Activated CD4-positive, CD25-positive, alpha-beta regulatory T cell treated with anti-CD3 and anti-CD28 coated beads, Interleukin-2, amount 50 U/mL, for 24 hours (primary cell): ENCODE measurements at regions not wholly inside any gene's neighbourhood (a gene's known extent, or its start where the extent isn't known, plus 50 kb on each side); places are given as distances from the start of the nearest gene placed in this dataset.

Experiments used
- ATAC-seq, 2 donors: fragments of 150-1000 bp; cut with Tn5 transposase; one replicate each; pipeline ENCODE4 v1.10.0; 2021; ENCODE audit warnings: mild to moderate bottlenecking in 1 of 2, moderate library complexity in 1 of 2

DNA sequence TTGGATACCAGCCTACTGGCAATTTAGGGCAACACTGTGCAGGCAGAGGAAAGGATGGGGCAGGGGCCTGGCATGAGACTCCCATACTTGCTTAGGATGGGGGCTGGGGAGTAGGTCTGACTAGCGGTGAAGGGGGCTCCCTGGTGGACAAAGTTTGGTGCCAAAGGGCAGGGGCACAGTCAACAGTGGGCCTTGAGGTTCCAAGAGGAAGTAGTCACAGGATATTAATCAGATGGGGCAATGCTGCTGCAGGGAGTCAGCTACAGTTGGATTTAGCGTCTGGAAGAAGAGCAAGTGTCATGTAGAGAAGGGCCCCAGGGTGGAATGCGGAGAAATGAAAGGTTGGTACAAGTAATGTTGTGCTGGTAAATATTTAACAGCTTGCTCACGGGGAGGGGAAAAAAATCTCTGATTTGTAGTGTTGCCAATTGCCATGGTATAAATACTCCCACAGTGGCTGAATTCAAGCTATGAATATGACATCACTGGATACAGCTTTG is 139.4 kb downstream of the PJA1 start:
- no peak for ATAC-seq

DNA sequence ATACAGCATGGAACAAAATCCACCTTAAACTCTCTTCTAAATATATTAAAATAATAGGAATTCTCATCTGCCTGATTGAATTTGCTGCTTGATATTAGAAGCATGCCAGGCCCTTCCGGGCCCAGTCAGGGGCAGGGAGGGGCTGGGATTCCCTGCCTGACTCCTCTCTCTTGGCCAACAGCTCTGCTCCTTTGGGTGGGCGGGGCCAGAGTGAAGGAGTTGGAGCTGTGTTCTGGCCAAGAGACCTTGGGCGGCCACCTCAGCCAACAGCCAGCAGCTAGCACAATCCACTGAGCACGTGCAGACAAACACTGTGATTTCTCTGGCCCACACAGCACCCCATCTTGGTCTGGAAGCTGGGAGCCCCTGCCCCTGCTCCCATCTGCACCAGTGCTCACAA is 140.3 kb downstream of the PJA1 start:
- no peak for ATAC-seq

DNA sequence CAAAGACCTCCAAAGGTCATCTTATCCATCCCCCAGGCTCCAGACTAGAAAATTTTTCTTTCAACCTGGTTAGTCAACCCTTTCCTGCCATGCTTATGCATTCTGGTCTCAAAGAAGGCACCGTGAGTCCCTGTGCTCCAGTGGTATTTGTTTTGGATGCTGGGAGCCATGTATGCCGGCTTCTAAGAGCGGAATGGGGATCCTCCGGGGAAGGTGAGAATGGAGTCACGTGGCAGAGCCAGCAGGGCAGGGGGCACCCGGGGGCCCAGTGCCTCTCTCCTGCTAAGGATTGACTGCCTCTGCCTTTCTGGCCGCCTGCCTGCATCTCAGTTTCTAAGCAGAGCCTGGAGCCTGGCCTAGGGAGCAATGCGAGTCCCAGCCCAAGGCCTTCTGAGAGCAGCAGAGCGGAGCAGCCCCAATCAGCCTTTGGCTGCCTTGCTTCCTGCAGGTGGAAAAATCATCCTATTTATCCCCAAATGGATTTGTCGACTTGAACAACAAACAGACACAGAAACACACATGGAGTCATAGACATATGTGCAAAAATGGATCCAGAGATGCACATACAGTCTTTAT is 141.0 kb downstream of the PJA1 start:
- no peak for ATAC-seq

DNA sequence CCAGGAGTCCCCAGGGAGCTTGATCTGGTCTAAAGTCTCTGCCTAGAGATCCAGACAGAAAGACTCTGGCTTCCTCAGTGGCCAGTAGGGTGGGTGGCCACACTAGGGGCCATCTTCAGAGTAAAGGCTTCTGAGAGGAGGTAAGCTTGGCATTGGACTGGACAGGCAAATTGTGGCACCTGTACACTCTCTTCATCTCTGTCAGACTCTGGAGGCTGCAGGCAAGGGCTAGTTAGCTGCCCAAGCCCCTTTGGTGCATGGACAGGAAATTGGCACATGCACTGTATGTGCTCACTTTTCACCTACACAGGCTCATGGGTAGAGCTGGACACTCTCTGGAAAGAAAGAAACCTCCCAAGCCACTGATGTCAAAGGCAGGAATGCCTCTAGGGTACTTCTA is 142.8 kb downstream of the PJA1 start:
- ATAC-seq, result no peak

DNA sequence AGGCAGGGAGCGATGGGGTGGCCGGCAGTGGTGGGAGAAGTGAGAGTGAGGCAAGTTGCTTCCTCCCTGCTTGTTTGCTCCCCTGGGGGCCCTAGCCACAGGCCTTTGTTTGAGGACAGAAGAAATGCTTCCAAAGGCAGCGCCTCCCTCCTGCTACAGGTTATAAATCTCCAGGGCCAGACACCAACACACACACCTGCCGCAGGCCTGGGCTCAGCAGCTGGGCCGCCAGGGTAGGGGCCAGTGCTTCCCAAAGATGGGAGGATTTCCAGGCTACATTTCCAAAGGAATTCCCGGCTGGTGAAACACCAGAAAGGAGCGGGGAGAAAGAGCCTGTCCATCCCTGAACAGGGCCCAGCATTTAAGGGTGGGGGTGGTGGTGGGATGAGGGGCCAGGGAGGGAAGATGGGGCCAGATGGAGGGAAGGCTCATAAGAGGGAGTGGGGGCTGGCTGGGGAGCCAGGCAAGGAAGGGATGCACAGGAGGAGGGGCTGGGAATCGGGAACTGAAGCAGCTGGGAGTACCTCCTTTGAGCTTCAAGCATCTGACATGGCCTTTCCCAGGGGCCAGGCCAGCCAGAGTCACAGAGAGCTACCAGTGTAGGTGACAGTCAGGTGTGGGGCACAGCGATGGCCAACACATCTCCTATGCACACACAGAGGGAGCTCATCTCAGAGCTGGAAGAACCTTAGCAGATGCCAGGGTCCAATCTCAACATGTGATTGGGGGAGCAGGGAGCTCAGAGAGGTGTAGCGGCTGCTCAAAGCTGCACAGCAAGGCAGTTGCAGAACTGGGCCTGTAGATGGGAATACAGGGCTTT is 143.9 kb downstream of the PJA1 start:
- ATAC-seq, result no peak

DNA sequence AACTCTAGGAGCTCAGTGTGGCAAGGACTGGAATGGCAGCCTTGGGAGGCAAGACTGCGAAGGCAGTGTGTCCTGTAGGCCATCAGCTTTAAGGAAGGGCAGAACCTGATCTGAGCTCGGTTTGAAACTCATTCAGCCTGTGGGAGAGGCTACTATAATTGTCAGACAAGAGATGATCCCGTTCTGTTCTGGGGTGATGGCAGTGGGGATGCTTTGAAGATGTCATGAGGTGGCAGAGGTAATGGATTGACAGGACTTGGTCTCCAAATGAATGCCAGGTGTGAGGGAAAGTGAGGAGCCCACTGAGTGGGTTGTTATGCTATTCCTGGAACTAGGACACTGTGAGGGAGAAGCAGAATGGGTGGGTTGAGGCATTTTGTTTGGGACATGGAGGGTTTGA is 144.9 kb downstream of the PJA1 start:
- no peak for ATAC-seq

DNA sequence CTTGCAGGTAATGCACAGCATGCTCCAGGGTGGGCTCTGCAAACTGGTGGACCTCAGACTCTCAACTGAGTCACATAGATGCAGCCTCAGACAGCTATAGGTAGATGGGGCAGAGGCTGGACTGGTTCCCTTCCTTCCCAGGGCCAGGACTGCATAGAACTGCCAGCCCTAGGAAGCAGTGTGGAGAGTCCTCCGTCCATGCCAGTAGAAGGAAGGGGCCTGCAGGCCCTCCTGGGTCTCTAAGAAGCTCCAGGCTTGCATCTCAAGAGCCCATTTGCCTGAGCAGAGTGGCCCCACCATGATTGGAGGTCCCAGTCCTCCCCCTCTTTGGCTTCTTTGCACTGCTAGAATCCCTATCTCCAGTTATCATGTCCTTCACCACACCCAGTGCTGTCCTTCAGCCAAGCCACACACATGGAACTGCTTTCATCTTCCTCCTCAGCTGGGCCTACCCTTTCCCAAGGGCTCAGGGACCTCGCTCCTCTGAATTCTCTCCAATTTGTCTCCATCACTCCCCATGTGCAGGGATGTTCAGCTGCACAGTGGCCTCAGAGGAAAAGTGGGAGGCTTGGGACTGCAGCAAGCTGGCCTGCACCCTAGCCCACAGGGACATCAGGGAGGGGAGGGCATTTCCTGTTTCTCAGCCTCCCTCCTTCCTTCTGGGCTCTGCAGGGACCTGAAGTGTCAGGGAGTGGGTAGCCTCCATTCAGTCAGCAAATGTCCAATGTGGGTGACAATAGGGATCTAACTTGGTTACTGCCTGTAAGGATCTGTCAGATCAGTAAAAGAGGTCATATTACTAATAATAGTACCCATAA is 146.0 kb downstream of the PJA1 start:
- no peak for ATAC-seq

DNA sequence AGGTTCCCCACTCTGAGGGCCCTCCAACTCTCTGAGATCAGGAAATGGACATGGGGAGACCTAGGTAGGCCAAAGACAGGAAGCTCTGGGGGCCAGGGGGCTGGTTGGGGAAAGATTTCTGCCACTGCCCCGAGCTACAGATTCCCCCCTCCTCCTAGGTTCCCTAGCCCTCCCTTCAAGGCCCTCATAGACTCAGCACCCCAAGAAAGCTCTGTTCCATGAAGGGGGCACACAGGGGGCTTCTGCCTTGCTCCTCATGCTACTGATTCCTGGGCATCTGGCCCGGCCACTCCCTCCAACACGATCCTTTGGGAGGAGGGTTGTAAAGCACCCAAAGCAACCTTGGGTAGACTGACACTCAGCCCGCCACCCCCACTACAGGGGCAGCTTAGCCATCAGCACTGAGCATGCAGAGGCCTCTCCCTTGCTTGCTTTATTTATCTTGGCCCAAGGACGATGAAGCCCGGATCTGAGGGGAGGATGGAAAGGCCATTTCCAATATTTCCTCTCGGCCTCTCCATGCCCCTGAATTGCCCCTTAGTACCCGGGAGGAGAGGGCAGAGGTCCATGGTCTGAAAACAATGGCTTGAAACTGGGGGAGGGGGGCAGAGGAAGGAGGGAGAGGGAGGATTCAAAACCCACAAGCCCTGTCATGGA is 146.7 kb downstream of the PJA1 start:
- ATAC-seq, result no peak

DNA sequence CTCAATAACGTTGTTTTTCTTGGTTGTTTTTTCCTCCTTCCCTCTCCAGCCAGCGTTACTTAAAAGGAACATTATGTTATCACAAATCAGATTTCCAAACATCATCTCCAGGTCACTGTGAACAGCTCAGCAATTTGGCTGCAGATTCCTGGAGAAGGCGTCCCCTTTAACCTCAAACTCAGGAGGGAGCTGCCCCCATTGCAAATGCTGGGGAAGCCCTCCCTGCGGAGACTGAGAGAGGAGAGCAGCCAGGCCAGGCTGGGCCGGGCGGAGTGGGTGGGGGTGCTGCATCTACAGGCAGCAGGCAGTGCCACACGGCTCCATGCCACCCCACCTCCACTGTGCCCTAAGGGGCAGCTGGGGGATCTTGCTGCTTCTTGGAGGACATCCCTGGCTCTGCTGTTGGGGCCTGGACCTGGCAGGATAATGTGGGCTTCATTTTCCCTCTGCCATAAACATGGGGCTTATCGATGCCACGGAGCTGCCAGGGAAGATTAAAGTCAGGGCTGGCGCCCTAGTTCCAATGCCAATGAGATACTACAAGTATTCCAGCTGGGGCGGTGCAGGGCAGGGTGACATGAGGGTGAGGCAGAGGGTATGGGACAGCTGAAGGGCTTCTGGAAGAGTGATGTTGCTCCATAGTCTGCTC is 148.8 kb downstream of the PJA1 start:
- ATAC-seq, result no peak

DNA sequence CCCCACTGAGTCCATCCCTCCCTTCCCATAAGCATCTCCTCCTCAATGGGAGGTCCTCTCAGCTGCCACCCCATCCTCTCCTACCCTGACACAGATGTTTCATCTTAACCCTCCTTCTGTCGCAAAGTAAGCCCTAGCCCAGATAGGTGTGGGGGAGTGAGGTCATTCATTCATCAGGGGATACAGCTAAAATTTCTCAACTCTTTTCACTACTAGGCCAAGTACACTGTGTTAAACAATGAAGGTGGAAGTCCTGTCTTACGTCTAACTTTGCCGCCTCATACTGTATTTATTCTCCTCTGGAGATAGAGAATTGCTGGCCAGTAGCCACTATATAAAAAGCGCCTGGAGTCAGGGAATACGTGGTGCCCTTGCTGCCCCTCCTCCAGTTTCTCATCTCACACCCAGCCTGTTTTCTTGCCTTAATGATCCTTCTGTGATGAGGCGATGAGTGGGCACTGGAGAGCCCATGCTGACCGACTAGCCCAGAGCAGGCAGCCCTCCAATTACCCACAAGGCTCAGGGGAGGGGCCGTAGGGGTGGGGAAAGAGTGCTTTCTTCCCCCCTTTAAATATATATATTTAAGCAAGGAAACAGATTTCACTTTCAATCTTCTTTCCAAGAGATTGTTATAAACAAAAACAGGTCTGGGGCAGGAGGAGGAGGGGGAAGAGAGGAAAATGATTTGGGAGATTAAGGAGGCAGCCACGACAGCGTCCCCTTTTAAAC is 149.5 kb downstream of the PJA1 start:
- ATAC-seq, result no peak

DNA sequence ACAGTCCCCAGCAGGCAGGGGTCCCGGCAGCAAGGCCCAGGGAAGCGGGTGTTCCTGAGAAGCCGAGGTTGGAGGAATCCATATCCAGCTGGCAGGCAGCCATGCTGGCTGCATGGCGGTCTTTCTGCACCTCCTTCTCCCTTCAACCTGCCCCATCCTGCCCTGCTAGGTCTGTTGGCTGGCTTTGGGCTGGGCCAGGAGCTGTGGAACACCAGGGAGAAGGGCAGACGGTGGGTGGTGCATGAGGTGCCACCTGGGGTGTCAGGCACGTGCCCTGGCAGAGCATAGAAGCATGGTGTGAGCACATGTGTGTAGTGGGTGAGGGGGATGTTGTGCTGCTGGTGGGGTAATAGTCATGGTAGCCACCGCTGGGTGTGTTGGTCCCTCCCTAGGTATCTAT is 150.1 kb downstream of the PJA1 start:
- no peak for ATAC-seq

DNA sequence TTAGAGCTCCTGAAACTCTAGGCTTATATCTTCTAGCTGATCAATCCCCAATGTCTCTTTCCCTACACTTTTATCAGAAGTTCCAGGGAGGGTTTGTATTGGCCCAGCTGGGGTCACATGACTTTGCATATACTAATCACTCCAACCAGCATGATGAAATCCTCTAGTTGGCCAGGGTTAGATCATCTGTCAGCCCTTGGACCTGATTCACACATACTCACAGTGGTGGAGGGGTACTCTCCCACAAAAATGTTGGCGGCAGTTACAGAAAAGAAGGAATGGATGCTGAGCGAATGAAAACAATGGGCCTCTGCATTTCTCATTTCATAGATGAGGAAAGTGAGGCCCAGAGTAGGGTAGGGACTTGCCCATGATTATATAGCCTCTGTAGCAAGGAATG is 151.1 kb downstream of the PJA1 start:
- ATAC-seq, result no peak

DNA sequence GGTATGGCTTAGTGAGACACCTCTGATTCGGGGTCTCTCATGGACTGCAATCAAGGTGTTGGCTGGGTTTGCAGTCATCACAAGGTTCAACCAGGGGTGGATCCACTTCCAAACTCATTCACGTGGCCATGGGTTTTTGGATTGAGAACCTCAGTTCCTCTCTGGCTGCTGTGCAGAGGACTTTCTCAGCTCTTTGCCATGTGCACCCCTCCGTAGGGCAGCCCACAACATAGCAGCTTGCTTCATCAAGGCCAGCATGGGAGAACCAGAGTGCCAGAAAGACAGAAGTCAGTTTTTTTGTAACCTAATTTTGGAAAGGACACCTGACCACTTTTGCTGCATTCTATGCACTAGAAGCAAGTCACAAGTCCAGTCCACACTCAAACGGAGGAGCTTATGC is 154.9 kb downstream of the PJA1 start:
- no peak for ATAC-seq

DNA sequence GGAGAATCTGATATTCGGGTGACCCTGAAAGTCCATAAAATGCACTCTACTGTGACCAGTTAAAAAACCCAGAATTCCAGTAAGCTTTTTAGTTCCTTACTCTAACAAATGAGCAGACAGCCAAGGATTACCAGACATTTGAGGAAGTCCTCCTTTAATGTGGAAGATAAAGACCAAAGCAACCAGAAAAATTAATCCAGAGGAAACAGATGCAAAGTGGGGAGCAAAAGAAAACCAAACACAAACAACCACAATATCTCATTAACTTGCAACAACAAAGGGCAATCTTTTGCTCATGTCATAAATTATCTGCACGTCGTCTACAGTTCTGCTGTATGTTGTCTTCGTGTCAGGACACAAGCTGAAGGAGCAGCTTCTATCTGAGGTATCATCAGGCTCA is 164.4 kb downstream of the PJA1 start:
- no peak for ATAC-seq

DNA sequence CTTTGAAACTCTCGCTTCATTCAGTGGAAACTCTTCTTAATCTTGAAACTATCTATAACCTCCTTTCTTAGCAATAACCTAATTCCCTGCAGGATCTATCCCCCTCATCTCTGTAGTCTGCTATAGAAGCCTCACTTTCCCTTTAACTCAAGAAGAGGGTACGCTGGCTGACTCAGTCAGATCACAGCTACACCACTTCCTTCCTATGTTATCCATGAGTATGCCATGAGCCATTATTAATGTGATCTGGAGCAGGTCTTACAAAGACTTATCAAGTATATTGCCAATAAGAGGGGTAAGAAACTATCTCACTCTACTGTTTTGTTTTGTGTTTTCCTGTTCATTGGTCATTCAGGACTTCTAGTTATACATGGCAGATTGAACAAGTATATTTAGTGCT is 165.3 kb downstream of the PJA1 start:
- no peak for ATAC-seq

DNA sequence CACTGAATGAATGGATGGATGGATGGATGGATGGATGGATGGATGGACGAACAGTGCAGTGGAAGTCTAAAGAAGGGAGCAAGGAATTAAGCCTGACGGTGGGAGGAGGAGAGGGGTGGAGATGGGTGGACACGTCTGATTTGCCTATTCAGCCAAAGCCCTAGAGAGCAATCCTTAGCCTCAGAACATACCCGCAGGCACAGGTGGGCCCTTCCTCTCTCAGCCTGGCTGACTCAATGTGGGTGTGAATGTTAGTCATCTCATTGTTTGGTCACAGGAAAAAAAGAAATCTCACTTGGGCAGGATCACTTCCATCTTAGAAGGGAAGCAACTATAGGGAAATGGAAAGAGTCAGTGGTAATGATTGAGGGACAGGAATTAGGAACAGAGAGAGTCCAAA is 165.9 kb downstream of the PJA1 start:
- no peak for ATAC-seq

DNA sequence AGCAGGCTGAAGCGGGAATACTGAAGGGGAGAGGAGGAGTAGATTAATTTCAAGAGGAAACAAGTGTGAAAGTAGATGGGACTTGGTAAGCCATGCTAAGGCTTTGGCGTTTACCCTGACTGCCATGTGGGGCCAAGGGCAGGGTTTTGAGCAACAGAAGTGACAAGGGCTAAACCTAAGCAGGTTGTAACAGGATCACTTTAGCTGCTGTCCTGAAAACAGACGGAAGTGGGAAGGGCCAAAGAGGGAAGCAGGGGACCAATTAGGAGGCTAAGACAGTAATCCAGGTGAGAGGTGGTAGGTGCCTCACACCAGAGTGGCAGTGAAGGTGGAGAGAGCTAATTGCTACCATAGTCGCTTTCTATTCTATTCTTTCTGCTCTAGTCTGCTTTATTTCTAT is 166.5 kb downstream of the PJA1 start:
- no peak for ATAC-seq

DNA sequence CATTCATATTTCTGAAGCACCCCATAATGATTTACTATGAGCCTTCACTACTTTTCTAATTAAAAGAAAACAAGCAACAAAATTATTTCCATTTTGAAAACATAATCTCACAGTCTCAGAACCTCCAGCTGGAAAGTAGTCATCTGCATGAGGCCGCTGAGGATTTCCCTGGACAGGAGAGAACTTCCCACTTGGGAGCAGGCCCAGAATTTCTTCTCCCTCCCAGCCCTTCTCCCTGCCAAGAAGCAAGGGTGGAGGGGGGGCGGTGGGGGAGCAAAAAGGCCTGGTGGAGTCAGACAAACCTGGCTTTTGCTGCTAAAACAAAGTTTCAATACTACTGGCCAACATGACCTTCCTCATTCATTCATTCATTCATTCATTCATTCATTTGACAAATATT is 167.3 kb downstream of the PJA1 start:
- no peak for ATAC-seq

DNA sequence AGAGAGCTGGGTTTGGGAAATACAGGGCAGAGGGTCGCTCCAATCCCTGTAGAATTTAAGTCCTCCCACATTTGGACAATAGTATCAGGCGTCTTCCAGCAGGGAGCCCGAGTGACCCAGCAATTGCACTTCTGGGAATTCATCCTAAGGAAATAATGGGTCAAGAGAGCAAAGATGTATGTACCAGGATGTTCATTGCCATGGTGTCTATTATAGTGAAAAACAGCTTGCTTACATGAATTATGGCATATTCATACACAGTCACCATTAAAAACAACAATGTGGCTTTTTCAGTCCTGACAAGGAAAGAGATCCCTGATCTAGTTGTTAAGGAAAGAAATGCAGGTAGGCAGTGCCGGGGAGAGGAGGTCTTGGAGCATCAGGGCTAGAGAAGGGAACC is 167.7 kb downstream of the PJA1 start:
- no peak for ATAC-seq

DNA sequence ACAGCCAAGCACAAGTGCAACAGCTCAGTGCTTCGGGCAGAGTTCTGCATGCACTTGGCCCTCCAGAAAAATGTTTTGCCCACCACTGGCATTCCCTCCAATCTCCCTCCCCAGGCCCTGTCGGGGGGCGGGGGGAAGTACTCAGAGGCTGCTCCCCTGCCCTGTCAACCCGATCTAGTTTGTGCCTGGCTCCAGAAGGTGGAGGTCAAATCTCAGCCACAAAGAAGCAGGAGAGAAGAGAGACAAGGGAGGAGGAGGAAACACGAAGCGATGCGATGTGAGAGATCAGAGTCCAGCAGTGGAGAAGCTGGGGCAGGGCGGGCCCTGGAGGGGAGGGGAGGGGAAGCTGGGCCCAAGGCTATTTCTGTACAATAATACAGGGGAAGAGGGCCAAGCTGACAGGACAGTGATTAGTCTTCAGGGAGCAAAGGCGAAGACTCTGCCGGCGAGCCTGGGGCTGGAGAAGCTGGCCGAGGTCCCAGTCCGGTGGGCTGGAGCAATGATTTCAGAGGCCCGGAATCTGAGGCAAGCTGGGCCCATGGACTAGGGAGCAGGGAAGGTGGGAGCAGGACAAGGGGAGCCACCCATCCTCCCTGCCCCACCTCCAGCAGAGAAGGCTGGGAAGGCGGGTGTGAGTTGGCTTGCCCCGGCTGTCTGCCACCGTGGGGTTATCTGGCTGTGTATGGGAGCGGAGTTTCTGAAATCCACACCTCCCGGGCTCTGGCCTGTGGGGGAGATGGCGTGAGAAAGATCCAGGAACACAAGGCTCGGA is 167.1 kb downstream of the EFNB1 start:
- ATAC-seq, result no peak

DNA sequence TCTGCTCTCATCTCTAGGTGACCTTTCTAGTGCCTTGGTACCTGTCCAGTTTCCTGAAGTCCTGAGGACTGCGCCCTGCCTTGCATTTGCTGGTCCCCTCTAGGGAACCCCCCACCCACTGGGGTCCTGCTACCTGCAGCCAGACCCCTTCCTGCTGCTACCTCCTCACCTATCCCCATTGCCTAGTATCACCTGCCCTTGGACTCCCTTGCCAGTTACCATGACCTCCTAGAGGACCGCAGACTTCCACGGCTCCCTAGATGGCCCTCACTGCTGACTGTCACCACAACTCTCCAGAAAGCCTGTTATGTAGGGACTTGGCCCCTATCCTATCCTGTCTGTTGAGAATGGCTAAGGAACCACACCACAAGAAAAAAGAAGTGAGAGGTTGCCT is 166.6 kb downstream of the EFNB1 start:
- no peak for ATAC-seq
